ENCODE measurements at regions not wholly inside any gene's neighbourhood (a gene's known extent, or its start where the extent isn't known, plus 50 kb on each side); places are given as distances from the start of the nearest gene placed in this dataset.
"Not testable (repeated sequence)": the region's sequence is repeated elsewhere in the genome, so short reads cannot be mapped to it uniquely, and the experiment has no call there.

GRCh38 chr10:60555700-60556099, 166.0 kb upstream of the ANK3 start:
- DNase-seq, result no peak
- Mint-ChIP-seq H3K36me3 (ENCODE audit: insufficient read depth) (peaks cover 11% of the 10 kb centered on the region), H3K4me3 (no peak overlapping the region), H3K27me3 (ENCODE audit: low read depth) (no peaks in the 10 kb centered on the region), H3K4me1 (ENCODE audit: low read depth) (no peaks in the 10 kb centered on the region), H3K9me3 (peaks cover 3% of the 10 kb centered on the region)
- ATAC-seq, result no peak

GRCh38 chr10:60549686-60550085, 160.0 kb upstream of the ANK3 start:
- Mint-ChIP-seq H3K4me3 (no peak overlapping the region), H3K9me3 (no peaks in the 10 kb centered on the region), H3K4me1 (ENCODE audit: low read depth) (no peaks in the 10 kb centered on the region), H3K36me3 (ENCODE audit: insufficient read depth) (peaks cover 5% of the 10 kb centered on the region), H3K27me3 (ENCODE audit: low read depth) (no peaks in the 10 kb centered on the region)
- ATAC-seq, result no peak
- DNase-seq, result no peak

GRCh38 chr10:60542657-60543056, 153.0 kb upstream of the ANK3 start:
- ATAC-seq (no peak), DNase-seq (no peak)
- peaks cover 3% of the 10 kb centered on the region for H3K36me3 Mint-ChIP-seq (ENCODE audit: insufficient read depth)
- no peaks in the 10 kb centered on the region for H3K9me3 Mint-ChIP-seq
- H3K4me1 Mint-ChIP-seq (ENCODE audit: low read depth), result peaks cover 22% of the 10 kb centered on the region
- H3K4me3 Mint-ChIP-seq, result no peak overlapping the region
- no peaks in the 10 kb centered on the region for H3K27me3 Mint-ChIP-seq (ENCODE audit: low read depth)

DNA sequence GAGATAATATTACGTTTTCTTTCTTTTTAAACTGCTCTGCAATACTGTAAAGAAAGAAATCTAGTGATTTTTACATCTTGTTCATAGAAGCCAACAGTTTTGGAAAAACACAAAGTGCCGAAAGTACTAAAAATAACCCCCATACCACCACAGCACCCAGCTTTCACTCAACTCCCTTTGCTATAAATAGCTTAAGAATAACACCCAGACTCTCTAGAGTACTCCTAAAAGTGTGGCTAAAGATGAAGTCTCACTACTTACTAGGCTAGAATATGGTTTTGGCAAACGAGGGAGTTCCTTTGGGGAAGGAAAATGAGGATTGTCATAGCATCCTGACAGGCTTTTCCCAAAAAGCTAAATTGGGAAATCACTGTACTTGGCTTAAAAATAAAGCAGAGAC, 151.8 kb upstream of the ANK3 start:
- no peak overlapping the region for H3K4me3 Mint-ChIP-seq
- no peak for ATAC-seq
- no peaks in the 10 kb centered on the region for H3K27me3 Mint-ChIP-seq (ENCODE audit: low read depth)
- peaks cover 31% of the 10 kb centered on the region for H3K4me1 Mint-ChIP-seq (ENCODE audit: low read depth)
- H3K36me3 Mint-ChIP-seq (ENCODE audit: insufficient read depth), result peaks cover 3% of the 10 kb centered on the region
- DNase-seq, result no peak
- H3K9me3 Mint-ChIP-seq, result no peaks in the 10 kb centered on the region

DNA sequence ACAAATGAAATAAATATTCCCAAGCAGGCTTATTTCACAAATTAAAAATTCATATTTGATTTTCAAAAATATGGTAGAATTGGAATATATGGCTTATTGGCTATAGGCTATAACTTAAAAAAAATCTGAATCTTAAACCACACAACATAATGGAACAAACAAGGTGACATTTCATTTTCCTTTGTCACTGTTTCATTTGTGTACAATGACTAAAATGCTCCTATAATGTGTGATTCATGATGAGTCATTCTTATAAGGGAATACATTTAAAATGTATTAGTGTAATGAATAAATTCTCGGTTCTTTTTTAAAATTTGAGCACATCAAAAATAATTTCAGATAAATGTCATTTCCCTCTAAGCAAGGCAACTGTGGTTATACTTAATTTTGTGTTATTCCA, 148.0 kb upstream of the ANK3 start:
- Mint-ChIP-seq H3K4me1 (ENCODE audit: low read depth) (peaks cover 40% of the 10 kb centered on the region), H3K4me3 (no peak overlapping the region), H3K27me3 (ENCODE audit: low read depth) (no peaks in the 10 kb centered on the region), H3K9me3 (no peaks in the 10 kb centered on the region), H3K36me3 (ENCODE audit: insufficient read depth) (peaks cover 3% of the 10 kb centered on the region)
- DNase-seq (no peak), ATAC-seq (peak in 1 of 2 donors; percentile 43)

GRCh38 chr10:60536529-60537114, 146.9 kb upstream of the ANK3 start:
- Mint-ChIP-seq H3K4me1 (ENCODE audit: low read depth) (peaks cover 37% of the 10 kb centered on the region), H3K9me3 (no peaks in the 10 kb centered on the region), H3K4me3 (no peak overlapping the region), H3K27me3 (ENCODE audit: low read depth) (no peaks in the 10 kb centered on the region), H3K36me3 (ENCODE audit: insufficient read depth) (peaks cover 6% of the 10 kb centered on the region)
- DNase-seq (no peak), ATAC-seq (peak; percentile 85 to 94)

- H3K4me1 Mint-ChIP-seq (ENCODE audit: low read depth), result peaks cover 35% of the 10 kb centered on the region
These were observed 145.8 kb upstream of the ANK3 start for GRCh38 chr10:60535427-60535826.

DNA sequence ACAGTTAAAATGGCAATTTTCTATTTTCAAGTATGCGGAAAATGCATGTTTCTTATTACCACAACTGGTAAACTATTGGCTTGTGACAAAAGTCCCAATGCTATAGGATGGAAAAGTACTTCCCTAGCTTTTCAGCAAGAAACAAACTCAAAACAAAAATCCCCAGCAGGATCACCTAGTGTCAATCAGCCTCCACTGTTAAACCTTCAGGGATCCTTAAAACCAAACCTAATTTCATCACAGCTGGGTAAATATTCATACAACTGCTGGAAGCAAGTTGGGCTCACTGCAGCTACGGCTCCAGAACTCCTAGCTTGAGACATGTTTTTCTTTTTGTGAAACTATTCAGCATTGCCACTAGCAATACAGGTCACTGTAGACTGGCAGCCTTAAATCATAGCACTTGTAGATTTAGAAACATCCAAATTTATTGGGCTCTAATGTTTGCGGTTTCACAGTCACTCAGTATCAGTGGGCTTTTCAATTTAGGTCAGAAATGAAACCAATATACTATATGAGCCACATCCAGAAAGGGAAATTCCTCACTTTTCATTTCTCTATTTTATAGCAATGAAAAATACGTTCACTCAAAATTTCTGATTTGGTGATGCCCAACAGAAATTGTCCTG, 145.2 kb upstream of the ANK3 start:
- DNase-seq (no peak), ATAC-seq (no peak)
- no peaks in the 10 kb centered on the region for H3K27me3 Mint-ChIP-seq (ENCODE audit: low read depth)
- H3K36me3 Mint-ChIP-seq (ENCODE audit: insufficient read depth), result peaks cover 6% of the 10 kb centered on the region
- peaks cover 35% of the 10 kb centered on the region for H3K4me1 Mint-ChIP-seq (ENCODE audit: low read depth)
- no peaks in the 10 kb centered on the region for H3K9me3 Mint-ChIP-seq
- no peak overlapping the region for H3K4me3 Mint-ChIP-seq

More at GRCh38 chr10:60535427-60535826, 145.8 kb upstream of the ANK3 start:
- H3K9me3 Mint-ChIP-seq, result no peaks in the 10 kb centered on the region
- H3K4me3 Mint-ChIP-seq, result no peak overlapping the region
- DNase-seq, result no peak
- H3K36me3 Mint-ChIP-seq (ENCODE audit: insufficient read depth), result peaks cover 6% of the 10 kb centered on the region
- no peak for ATAC-seq
- no peaks in the 10 kb centered on the region for H3K27me3 Mint-ChIP-seq (ENCODE audit: low read depth)

GRCh38 chr10:60532696-60533468, 143.2 kb upstream of the ANK3 start:
- no peak for DNase-seq
- no peaks in the 10 kb centered on the region for H3K27me3 Mint-ChIP-seq (ENCODE audit: low read depth)
- H3K9me3 Mint-ChIP-seq, result no peaks in the 10 kb centered on the region
- ATAC-seq, result no peak
- peaks cover 21% of the 10 kb centered on the region for H3K4me1 Mint-ChIP-seq (ENCODE audit: low read depth)
- peaks cover 4% of the 10 kb centered on the region for H3K36me3 Mint-ChIP-seq (ENCODE audit: insufficient read depth)
- no peak overlapping the region for H3K4me3 Mint-ChIP-seq

GRCh38 chr10:60531006-60531405, 141.3 kb upstream of the ANK3 start:
- H3K27me3 Mint-ChIP-seq (ENCODE audit: low read depth), result no peaks in the 10 kb centered on the region

GRCh38 chr10:60527676-60528075, 138.0 kb upstream of the ANK3 start:
- peaks cover 8% of the 10 kb centered on the region for H3K36me3 Mint-ChIP-seq (ENCODE audit: insufficient read depth)
- no peak for ATAC-seq

More at GRCh38 chr10:60531006-60531405, 141.3 kb upstream of the ANK3 start:
- Mint-ChIP-seq H3K36me3 (ENCODE audit: insufficient read depth) (peaks cover 4% of the 10 kb centered on the region), H3K9me3 (no peaks in the 10 kb centered on the region), H3K4me3 (no peak overlapping the region), H3K4me1 (ENCODE audit: low read depth) (peaks cover 7% of the 10 kb centered on the region)
- ATAC-seq (no peak), DNase-seq (no peak)

DNA sequence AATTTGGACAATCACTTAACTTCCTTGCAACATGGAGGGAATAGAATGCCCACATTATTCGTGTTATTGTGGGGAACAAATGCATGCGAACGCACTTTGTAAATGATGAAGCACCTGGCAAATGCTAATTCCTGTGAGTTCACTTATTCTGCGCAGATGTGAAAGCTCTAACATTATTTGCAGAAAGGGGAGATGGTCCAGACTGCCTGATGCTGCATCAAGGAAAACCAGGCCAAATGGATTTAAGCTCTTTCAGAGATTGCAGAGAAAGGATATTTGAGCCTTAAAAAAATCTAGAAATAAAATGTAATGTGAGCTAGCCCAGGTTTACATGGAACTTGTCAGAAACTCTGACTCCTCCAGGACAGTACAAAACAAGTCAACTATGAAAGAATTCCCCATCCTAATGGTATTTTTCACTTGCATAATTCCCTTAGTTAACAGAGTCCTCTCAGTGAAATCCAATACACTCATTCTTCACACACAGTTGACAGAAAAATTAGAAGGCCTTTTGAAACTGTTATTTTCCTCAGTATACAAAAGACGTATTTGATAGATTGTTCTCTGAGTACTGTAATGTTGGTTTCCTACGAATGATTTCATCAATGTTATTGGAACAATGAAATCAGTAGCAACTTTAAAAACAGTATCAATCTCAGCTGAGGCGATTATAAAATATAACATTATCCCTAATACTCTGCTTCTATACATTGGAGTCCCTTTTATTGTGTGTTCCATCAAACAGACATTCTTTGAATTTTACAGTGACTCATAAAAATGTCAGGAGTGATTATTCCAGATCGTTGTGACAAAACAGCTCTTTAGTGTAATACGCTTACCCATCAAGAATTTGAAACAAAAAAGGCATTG, 136.3 kb upstream of the ANK3 start:
- Mint-ChIP-seq H3K36me3 (ENCODE audit: insufficient read depth) (peaks cover 5% of the 10 kb centered on the region), H3K27me3 (ENCODE audit: low read depth) (no peaks in the 10 kb centered on the region), H3K4me1 (ENCODE audit: low read depth) (peaks cover 14% of the 10 kb centered on the region), H3K4me3 (no peak overlapping the region), H3K9me3 (no peaks in the 10 kb centered on the region)
- no peak for DNase-seq
- no peak for ATAC-seq

More at GRCh38 chr10:60527676-60528075, 138.0 kb upstream of the ANK3 start:
- DNase-seq, result no peak
- Mint-ChIP-seq H3K9me3 (no peaks in the 10 kb centered on the region), H3K4me1 (ENCODE audit: low read depth) (peaks cover 4% of the 10 kb centered on the region), H3K4me3 (no peak overlapping the region), H3K27me3 (ENCODE audit: low read depth) (no peaks in the 10 kb centered on the region)

- no peak for DNase-seq
- H3K4me1 Mint-ChIP-seq (ENCODE audit: low read depth), result peaks cover 14% of the 10 kb centered on the region
- no peak overlapping the region for H3K4me3 Mint-ChIP-seq
- ATAC-seq, result peak; percentile 51 to 72
- H3K27me3 Mint-ChIP-seq (ENCODE audit: low read depth), result no peaks in the 10 kb centered on the region
- H3K9me3 Mint-ChIP-seq, result peaks cover 6% of the 10 kb centered on the region
- peaks cover 7% of the 10 kb centered on the region for H3K36me3 Mint-ChIP-seq (ENCODE audit: insufficient read depth)
These were observed 134.9 kb upstream of the ANK3 start for GRCh38 chr10:60524541-60524940.

DNA sequence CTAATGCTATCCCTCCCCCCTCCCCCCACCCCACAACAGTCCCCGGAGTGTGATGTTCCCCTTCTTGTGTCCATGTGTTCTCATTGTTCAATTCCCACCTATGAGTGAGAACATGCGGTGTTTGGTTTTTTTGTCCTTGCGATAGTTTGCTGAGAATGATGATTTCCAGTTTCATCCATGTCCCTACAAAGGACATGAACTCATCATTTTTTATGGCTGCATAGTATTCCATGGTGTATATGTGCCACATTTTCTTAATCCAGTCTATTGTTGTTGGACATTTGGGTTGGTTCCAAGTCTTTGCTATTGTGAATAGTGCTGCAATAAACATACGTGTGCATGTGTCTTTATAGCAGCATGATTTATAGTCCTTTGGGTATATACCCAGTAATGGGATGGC, 133.7 kb upstream of the ANK3 start:
- H3K4me3 Mint-ChIP-seq; H3K9me3 Mint-ChIP-seq; H3K27me3 Mint-ChIP-seq (ENCODE audit: low read depth); ATAC-seq; DNase-seq; H3K36me3 Mint-ChIP-seq (ENCODE audit: insufficient read depth): not testable (repeated sequence)
- peaks cover 14% of the 10 kb centered on the region for H3K4me1 Mint-ChIP-seq (ENCODE audit: low read depth)

Data from activated T-cell treated with anti-CD3 and anti-CD28 coated beads, Interleukin-2, amount 50 U/mL, for 4 hours (primary cell).